OCI-LY3 (cell line): ENCODE measurements at regions not wholly inside any gene's neighbourhood (a gene's known extent, or its start where the extent isn't known, plus 50 kb on each side); places are given as distances from the start of the nearest gene placed in this dataset.

Source experiments
- H2AFZ ChIP-seq: fragments of 200-600, 300-600 bp; shearing (Covaris generic); 2 replicates; pipeline ENCODE4 v1.6.0; 2014; ENCODE audit warnings: antibody characterized with exemption, low read depth, low read length
- H3K27ac ChIP-seq: fragments of 200-600, 300-600 bp; sonication (generic); 2 replicates; pipeline ENCODE4 v1.5.1; 2014; ENCODE audit warnings: mild to moderate bottlenecking, low read length, moderate library complexity, mixed read lengths
- H3K27me3 ChIP-seq: fragments of 200-600, 300-600 bp; sonication (generic); 2 replicates; pipeline ENCODE4 v1.6.1; 2014; ENCODE audit warnings: low read depth, low read length, mixed read lengths
- H3K36me3 ChIP-seq: fragments of 200-600, 300-600 bp; sonication (generic); replicated peaks from 2 replicates; pipeline ENCODE3; 2014; ENCODE audit warnings: low read depth, low read length, mixed read lengths
- H3K4me1 ChIP-seq: fragments of 300-600, 200-600 bp; sonication (generic); 2 replicates; pipeline ENCODE4 v1.6.1; 2014; ENCODE audit warnings: low read length, mixed read lengths
- H3K4me2 ChIP-seq: fragments of 200-600, 300-600 bp; sonication (generic); 2 replicates; pipeline ENCODE4 v1.6.1; 2014; ENCODE audit warnings: low read length, mixed read lengths
- H3K4me3 ChIP-seq: fragments of 300-600, 200-600 bp; sonication (generic); 2 replicates; pipeline ENCODE4 v1.5.1; 2014; ENCODE audit warnings: antibody characterized with exemption, mild to moderate bottlenecking, low read length, moderate library complexity
- H3K79me2 ChIP-seq: fragments of 300-600, 200-600 bp; shearing (Covaris generic); 2 replicates; pipeline ENCODE4 v1.6.1; 2014; ENCODE audit warnings: mild to moderate bottlenecking, low read length, mixed read lengths
- H3K9ac ChIP-seq: fragments of 300-600, 200-600 bp; shearing (Covaris generic); 2 replicates; pipeline ENCODE4 v1.6.0; 2014; ENCODE audit warnings: mild to moderate bottlenecking, low read length, moderate library complexity
- H3K9me3 ChIP-seq: fragments of 200-600, 300-600 bp; shearing (Covaris generic); 2 replicates; pipeline ENCODE4 v1.6.1; 2014; ENCODE audit warnings: low read length, mixed read lengths; ENCODE audit not compliant: insufficient read depth
- H4K20me1 ChIP-seq: fragments of 200-600, 300-600 bp; sonication (generic); 2 replicates; pipeline ENCODE4 v1.6.1; 2016; ENCODE audit warnings: low read length, mixed read lengths; ENCODE audit not compliant: insufficient read depth
- EZH2phosphoT487 ChIP-seq: fragments of 200-600 bp; shearing (Covaris generic); IDR thresholded peaks from 2 replicates; pipeline ENCODE4 v1.6.1; 2018; ENCODE audit warnings: antibody characterized with exemption, mixed run types, low read depth
- TF ChIP-seq, protein P1 (sequence below): fragments of 200-600, 300-600 bp; sonication (generic); IDR thresholded peaks from 2 replicates; pipeline ENCODE4 v1.5.1; 2014; ENCODE audit warnings: antibody characterized with exemption, low read length, low read depth

DNA sequence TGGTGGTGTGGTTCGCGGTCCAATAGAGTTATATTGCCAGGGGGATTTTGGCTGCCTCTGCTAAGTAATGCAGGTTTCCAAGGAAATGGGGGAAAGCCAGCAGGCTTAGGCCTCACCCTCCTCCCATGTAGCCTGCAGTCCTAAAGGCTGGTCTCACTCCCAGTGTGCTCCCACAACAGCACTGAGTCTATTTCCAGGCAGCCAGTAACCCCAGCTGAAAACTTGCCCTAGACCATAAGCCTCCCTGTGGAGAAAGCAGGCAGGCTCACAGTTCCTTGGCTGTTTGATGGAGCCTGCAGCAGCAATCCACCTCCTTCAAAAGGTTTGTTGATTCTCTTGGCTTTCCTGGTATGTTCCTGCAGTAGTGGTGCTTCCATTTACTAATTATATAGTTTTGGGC lies 220.0 kb upstream of the ZNF804B start:
- Histone ChIP-seq H3K27ac (no peak overlapping the region), H3K36me3 (no peaks in the 10 kb centered on the region), H3K79me2 (no peaks in the 10 kb centered on the region), H3K9me3 (no peaks in the 10 kb centered on the region), H2AFZ (no peak overlapping the region), H4K20me1 (no peaks in the 10 kb centered on the region), H3K9ac (no peak overlapping the region), H3K4me3 (no peak overlapping the region), H3K27me3 (no peaks in the 10 kb centered on the region), H3K4me1 (no peaks in the 10 kb centered on the region), H3K4me2 (no peak overlapping the region)
- TF ChIP-seq EZH2phosphoT487 = no peak
- TF ChIP-seq, protein P1, sequence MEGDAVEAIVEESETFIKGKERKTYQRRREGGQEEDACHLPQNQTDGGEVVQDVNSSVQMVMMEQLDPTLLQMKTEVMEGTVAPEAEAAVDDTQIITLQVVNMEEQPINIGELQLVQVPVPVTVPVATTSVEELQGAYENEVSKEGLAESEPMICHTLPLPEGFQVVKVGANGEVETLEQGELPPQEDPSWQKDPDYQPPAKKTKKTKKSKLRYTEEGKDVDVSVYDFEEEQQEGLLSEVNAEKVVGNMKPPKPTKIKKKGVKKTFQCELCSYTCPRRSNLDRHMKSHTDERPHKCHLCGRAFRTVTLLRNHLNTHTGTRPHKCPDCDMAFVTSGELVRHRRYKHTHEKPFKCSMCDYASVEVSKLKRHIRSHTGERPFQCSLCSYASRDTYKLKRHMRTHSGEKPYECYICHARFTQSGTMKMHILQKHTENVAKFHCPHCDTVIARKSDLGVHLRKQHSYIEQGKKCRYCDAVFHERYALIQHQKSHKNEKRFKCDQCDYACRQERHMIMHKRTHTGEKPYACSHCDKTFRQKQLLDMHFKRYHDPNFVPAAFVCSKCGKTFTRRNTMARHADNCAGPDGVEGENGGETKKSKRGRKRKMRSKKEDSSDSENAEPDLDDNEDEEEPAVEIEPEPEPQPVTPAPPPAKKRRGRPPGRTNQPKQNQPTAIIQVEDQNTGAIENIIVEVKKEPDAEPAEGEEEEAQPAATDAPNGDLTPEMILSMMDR = no peak

DNA sequence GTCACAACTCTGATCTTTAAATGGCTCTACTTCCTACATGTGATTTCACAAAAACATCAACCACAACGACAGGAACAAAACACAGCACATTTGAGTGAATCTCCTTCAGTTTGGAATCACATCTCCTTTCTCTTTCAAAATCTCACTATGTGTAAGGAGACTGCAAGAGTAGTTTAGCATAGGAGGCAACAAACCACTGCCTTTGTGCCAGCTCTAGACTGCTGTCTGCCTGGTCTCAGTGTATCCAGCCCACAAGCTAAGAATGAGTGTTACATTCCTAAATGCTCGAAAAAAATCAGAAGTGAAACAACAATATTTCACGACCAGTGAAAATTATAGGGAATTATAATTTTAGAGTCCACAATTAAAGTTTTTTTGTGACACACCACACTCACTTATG lies 217.0 kb upstream of the STEAP4 start:
- H4K20me1 ChIP-seq = no peaks in the 10 kb centered on the region
- H3K9me3 ChIP-seq = no peaks in the 10 kb centered on the region
- H2AFZ ChIP-seq = 0 out of 2 replicates have a peak overlapping the region, but pooled peaks have one; percentile 14
- H3K27me3 ChIP-seq = no peaks in the 10 kb centered on the region
- H3K4me1 ChIP-seq = no peaks in the 10 kb centered on the region
- no peak overlapping the region for H3K4me3 ChIP-seq
- TF ChIP-seq, protein P1 = no peak
- TF ChIP-seq EZH2phosphoT487 = no peak
- H3K79me2 ChIP-seq = no peaks in the 10 kb centered on the region
- H3K9ac ChIP-seq = no peak overlapping the region
- no peaks in the 10 kb centered on the region for H3K36me3 ChIP-seq
- no peak overlapping the region for H3K27ac ChIP-seq
- H3K4me2 ChIP-seq = no peak overlapping the region

DNA sequence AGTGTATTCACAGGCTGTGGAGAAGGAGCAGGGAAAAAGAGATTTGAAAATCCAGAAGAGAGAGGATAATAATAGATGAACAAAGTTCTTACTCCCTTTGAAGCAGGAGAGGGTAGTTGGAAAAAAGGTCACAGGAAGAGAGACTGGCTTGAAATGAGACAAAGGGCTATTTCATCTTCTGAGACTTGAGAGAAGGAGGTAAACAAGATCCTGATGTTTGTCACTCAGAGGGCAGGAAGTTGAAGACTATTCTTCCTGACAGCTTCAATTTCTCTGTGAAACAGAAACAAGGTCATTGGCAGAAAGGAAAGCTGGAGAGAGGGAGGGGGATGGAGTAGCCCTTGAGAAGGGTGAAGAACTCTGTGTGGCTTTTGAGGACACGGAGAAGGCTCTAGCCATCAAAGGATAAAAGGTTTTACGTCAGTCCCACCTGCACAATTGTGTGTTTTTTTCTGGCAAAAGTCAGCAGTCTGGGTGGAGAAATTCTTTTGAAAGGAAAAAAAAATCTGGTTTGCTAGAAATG lies 216.1 kb upstream of the STEAP4 start:
- no peaks in the 10 kb centered on the region for H3K4me1 ChIP-seq
- no peaks in the 10 kb centered on the region for H3K27me3 ChIP-seq
- no peak overlapping the region for H3K4me3 ChIP-seq
- no peaks in the 10 kb centered on the region for H4K20me1 ChIP-seq
- no peak overlapping the region for H3K27ac ChIP-seq
- H3K9ac ChIP-seq = no peak overlapping the region
- H2AFZ ChIP-seq = no peak overlapping the region
- no peaks in the 10 kb centered on the region for H3K79me2 ChIP-seq
- no peak for TF ChIP-seq EZH2phosphoT487
- TF ChIP-seq, protein P1 = no peak
- H3K9me3 ChIP-seq = no peaks in the 10 kb centered on the region
- H3K36me3 ChIP-seq = no peaks in the 10 kb centered on the region
- H3K4me2 ChIP-seq = no peak overlapping the region

DNA sequence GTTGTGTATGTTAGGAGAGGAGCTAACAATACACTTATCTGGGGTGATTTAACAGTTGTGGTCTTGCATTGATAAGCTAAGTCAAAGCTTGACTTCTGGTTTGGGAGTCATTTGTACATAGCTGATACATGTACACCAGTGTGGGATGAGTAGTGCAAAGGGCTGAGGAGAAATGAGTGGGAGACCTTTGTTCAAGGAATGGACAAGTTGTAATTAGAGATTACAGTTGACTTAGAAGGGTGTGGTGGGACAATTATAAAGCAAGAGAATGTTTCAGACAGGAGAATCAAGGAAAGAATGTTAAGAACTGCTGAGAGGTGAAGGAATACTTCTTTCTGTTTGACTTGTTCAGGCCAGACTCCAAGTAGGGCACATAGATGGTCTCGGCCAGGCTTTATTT lies 209.7 kb upstream of the STEAP4 start:
- Histone ChIP-seq H3K4me2 (no peak overlapping the region), H3K4me1 (no peaks in the 10 kb centered on the region), H2AFZ (no peak overlapping the region), H3K79me2 (no peaks in the 10 kb centered on the region), H3K4me3 (no peak overlapping the region), H3K9me3 (no peaks in the 10 kb centered on the region), H3K27ac (no peak overlapping the region), H3K36me3 (no peaks in the 10 kb centered on the region), H3K27me3 (no peaks in the 10 kb centered on the region), H3K9ac (no peak overlapping the region), H4K20me1 (no peaks in the 10 kb centered on the region)
- TF ChIP-seq EZH2phosphoT487 = no peak
- TF ChIP-seq, protein P1 = no peak
